ENCODE measurements at regions not wholly inside any gene's neighbourhood (a gene's known extent, or its start where the extent isn't known, plus 50 kb on each side); places are given as distances from the start of the nearest gene placed in this dataset.
"Not testable (repeated sequence)": the region's sequence is repeated elsewhere in the genome, so short reads cannot be mapped to it uniquely, and the experiment has no call there.

DNA sequence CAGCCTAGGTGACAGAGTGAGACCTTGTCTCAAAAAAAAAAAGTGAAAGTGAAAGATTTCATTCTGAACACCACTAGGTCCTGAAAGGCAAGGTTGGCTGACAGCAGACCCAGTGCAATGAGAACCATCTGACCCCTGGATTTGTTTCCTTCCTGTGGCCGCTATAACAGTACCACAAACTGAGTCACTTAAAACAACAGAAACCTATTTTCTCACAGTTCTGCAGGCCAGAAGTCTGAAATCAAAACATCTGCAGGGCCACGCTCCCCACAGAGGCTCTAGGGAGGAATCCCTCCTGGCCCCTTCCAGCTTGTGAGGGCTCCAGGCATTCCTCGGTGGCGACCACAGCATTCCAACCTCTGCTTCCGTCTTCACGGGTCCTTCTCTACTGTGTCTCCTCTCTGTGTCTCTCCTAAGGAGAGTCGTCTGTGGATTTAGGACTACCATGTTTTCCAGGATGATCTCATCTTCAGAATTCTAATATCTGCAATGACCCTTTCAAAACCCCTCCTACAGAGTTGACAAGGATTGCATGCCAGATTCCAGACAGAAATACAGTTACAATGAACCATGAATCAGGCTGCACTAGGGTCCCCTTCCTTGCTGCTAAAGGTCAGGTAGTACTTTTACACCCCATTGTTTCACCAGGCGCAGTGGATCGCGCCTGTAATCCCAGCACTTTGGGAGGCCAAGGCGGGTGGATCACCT is 78.0 kb upstream of the ADGRL1 start:
- FAIRE-seq, result peak; percentile 48

DNA sequence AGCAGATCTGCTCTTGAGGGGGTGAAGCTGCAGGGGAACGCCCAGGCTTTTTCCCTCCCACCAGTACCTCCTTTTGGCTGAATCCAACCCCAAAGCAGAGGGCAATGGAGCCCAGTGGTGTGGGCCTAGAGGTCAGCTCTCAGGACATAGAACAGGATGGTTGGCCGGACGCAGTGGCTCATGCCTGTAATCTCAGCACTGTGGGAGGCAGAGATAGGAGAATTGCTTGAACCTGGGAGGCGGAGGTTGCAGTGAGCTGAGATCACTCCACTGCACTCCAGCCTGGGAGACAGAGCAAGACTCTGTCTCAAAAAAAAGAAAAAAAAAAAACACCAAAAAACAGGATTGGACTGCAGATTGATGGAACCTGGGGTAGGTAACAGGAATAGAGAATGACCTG is 73.3 kb upstream of the ADGRL1 start:
- FAIRE-seq, result not testable (repeated sequence)

DNA sequence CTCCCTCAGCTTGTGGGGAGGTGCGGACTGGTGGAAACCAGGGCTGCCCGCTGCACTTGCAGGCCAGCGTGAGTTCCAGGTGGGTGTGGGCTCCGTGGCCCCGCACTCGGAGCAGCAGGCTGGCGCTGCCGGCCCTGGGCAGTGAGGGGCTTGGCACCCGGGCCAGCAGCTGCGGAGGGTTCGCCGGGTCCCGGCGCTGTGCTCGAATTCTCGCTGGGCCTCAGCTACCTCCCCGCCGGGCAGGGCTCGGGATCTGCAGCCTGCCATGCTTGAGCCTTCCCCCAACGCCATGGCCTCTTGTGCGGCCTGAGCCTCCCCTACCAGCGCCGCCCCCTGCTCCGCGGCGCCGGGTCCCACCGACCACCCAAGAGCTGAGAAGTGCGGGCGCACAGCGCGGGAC is 71.6 kb upstream of the ADGRL1 start:
- no peak for FAIRE-seq

DNA sequence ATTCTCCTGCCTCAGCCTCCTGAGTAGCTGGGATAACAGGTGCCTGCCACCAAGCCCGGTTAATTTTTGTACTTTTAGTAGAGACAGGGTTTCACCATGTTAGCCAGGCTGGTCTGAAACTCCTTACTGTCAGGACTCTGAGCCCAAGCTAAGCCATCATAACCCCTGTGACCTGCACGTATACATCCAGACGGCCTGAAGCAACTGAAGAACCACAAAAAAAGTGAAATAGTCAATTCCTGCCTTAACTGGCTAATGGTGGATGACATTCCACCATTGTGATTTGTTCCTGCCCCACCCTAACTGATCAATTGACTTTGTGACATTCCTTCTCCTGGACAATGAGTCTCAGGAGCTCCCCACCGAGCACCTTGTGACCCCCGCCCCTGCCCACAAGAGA is 69.9 kb upstream of the ADGRL1 start:
- FAIRE-seq, result not testable (repeated sequence)

DNA sequence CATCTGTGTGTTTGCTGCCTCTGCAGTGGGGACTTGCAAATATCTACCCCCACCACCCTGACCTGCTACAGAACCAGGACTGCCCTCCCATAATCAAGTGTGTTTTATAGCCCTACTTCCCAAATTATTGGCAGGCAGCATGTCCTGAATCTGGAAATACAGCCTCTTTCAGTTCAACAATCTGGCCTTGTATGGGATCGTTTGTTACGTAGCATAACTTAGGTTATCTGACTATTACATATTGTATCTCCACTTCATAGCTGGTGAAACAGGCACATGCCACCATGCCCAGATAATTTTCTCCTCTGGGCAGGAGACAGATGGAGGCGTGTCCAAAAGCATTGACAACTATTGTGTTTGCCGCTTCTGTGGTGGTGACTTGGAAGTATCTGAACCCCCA is 66.7 kb upstream of the ADGRL1 start:
- no peak for FAIRE-seq

DNA sequence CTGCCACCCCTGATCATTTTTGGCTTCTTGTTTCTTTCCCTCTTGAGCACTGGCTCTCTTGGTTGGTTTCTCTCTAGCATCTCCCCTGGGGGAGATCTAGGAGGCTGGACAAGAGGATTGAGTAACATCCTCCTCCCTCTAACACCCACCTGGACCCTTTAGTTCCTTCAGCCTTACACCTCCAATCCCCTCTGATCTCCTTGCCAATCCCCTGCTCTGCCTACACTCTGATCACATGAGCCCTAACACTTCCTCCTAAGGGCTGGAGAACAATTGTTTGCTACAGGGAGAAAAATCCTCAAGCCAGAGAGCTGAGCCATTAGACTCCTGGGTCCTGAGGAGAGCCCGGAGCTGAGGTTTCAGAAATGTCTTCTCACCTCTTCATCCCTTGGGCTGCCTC is 65.9 kb upstream of the ADGRL1 start:
- no peak for FAIRE-seq

DNA sequence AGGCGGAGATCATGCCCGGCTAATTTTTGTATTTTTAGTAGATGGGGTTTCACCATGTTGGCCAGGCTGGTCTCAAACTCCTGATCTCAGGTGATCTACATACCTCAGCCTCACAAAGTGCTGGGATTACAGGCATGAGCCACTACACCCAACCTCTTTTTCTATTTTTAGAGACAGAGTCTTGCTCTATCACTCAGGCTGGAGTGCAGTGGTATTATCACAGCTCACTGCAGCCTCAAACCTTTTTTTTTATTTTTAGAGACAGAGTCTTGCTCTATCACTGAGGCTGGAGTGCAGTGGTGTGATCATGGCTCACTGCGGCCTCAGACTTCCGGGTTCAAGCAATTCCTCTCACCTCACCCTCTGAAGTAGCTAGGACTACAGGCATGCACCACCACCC is 64.6 kb upstream of the ADGRL1 start:
- FAIRE-seq, result not testable (repeated sequence)

DNA sequence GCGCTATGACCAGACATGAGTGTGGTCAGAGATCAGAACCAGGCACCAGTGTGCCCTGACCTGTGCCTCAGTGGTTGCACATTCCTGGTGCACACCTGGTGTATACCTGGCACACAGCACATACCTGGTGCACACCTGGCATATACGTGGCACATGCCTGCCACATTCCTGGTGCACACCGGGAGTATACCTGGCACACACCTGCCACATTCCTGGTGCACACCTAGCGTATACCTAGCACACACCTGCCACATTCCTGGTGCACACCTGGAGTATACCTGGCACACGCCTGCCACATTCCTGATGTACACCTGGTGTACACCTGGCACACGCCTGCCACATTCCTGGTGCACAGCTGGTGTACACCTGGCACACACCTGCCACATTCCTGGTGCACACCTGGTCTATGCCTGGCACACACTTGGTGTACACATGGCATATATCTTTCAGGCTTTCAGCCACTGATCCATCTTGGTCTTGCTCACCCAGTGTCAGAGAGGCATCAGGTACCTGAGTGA is 61.3 kb upstream of the ADGRL1 start:
- FAIRE-seq, result no peak

DNA sequence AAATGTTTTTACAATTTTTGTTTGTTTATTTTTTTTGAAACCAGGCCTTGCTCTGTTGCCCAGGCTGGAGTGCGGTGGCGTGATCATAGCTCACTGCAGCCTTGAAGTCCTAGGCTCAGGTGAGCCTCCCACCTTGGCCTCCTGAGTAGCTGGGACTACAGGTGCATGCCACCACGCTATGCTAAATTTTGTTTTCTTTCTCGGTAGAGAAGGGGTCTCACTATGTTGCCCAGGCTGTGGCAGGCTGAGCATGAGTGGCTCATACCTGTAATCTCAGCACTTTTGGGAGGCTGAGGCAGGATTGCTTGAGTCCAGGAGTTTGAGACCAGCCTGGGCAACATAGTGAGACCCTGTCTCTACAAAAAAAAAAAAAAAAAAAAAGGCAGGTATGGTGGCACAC is 60.2 kb upstream of the ADGRL1 start:
- FAIRE-seq, result not testable (repeated sequence)

DNA sequence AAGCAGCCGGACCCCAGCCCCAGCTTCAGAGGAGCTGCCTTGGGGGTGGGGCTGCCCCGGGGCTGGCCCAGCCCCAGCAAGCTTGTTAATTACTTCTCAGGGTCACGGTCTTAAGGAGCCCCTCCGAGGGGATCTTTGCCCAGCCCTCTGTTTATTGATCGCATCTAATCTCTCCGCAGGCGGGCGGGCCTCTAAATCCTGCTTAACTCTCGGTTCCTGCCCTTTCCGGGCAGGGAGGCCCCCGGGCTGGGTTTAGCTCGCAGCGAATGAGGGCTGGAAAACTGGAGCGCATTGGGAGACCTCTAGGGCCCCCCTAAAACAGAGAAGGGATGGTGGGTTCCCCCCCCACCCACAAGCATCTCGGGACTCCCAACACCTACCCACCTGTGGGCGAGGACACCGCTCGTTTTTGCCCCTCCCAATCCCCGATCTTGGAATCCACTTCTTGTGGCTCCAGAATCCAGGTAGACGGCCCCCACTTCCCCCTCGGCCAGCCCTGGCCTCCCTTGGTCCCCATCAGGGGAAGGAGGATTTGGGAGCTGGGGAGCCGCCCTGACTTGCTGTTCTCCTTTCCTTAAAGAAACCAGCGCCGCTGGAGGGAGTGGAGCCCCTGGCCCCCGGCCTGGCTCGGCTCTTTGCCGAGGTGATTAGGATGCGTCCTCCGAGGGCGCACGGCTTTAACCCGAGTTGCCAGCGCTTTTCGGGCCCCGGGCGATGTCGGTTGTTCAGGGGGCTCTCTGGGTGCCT is 59.5 kb upstream of the ADGRL1 start:
- FAIRE-seq, result no peak

DNA sequence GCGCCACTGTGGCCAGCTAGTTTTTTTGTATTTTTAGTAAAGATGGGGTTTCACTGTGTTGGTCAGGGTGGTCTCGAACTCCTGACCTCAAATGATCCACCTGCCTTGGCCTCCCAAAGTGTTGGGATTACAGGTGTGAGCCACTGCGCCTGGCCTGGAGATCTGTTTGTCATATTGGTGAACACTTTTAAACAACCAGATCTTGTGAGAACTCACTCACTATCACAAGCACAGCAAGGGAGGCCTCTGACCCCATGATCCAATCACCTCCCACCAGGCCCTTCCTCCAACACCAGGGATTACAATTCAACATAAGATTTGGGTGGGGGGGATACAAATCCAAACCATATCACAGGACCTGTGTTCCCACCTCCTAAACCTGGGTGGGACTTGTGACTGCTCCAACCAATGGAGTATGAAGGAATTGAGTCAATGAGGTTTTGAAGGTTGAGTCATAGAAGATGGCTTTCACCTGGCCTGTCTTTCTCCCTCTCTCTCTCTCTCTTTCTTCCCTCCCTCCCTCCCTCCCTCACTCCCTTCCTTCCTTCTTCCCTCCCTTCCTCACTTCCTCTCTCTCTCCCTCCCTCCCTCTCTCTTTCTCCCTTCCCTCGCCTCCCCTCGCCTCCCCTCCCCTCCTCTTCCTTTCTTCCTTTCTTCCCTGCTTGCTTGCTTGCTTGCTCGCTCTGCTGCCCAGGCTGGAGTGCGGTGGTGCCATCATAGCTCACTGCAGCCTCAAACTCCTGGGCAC is 50.1 kb upstream of the ADGRL1 start:
- peak; percentile 60 for FAIRE-seq

All from A204.1 (cell line).